ENCODE measurements at regions not wholly inside any gene's neighbourhood (a gene's known extent, or its start where the extent isn't known, plus 50 kb on each side); places are given as distances from the start of the nearest gene placed in this dataset.
"Not testable (repeated sequence)": the region's sequence is repeated elsewhere in the genome, so short reads cannot be mapped to it uniquely, and the experiment has no call there.

GRCh38 chr5:8701251-8701650 lies 832.3 kb downstream of the MTRR start:
- DNase-seq (ENCODE audit: low read depth, low spot score), result no peak

DNA sequence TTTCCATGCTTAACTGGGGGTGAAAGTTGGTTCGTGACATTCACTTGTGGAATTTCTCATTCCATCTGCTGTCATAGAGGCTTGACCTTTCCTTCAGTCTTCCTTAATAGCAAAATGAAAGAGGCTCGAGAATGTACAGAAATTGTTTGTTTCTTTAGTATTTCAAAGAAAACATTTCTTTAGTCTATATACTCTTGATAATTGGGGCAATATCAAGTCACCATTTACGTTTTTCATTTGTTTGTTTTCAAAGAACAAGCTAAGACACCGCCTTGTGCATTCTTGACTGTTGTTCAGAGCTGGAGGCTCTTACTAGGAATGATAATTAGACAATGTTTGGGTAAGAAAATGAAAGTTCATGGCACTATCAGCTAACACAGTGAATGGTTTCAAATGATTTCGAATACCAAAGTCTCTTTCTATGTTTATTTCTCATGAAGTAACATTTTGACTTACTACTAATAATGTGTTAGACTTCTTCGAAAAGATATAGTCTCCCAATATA lies 835.4 kb downstream of the SEMA5A start:
- DNase-seq (ENCODE audit: low read depth, low spot score), result no peak

GRCh38 chr5:8714198-8714597 lies 831.7 kb downstream of the SEMA5A start:
- DNase-seq (ENCODE audit: low read depth, low spot score), result no peak

GRCh38 chr5:8714861-8715260 lies 831.0 kb downstream of the SEMA5A start:
- DNase-seq (ENCODE audit: low read depth, low spot score), result no peak

DNA sequence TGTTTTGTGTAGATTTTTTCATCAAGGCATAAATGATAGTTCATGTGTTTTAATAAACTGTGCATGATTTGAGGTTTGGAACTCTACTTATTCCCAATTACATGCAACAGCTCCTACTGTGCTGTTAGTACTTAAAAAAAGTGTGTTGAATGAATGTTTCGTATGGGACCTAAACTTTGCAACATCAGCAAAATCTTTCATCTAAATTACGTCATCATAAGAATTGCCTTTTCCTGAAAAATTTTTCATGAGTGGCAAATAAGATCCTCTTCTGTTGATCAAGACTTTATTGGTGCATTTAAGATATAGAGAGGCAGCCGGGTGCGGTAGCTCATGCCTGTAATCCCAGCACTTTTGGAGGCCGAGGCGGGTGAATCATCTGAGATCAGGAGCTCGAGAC lies 826.1 kb downstream of the SEMA5A start:
- no peak for DNase-seq (ENCODE audit: low read depth, low spot score)

GRCh38 chr5:8720506-8720905 lies 825.4 kb downstream of the SEMA5A start:
- no peak for DNase-seq (ENCODE audit: low read depth, low spot score)

GRCh38 chr5:8721536-8721935 lies 824.3 kb downstream of the SEMA5A start:
- no peak for DNase-seq (ENCODE audit: low read depth, low spot score)

DNA sequence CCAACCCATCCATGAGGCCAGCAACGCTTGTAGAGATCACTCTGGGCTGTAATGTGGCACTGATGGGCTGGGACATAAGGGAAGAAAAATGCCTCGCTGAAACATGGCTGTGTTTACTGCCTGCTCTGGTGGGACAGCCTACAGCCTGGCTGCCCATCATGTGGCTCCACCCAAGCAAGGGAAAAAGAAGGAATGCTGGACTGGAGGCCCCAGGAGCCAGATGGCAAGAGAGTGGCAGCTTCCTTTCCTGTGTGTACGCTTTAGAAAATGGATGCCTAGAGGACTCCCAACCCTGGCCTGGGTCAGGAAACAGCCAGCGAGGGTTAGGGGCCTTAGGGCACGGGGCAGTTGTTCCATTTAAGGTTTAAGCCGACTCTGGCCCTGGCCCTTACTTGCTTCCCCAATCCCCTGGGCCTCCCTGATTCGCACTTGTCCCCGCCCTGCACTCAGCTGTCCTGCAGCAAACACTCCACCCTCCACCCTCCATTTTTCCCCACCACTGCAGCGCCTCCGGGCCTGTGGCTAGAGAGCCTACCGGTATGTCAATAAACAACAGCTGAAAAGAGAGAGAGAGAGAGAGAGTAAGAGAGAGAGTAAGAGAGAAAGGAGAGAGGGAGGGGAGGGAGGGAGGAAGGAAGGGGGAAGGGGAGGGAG lies 819.4 kb downstream of the SEMA5A start:
- DNase-seq (ENCODE audit: low read depth, low spot score), result no peak

DNA sequence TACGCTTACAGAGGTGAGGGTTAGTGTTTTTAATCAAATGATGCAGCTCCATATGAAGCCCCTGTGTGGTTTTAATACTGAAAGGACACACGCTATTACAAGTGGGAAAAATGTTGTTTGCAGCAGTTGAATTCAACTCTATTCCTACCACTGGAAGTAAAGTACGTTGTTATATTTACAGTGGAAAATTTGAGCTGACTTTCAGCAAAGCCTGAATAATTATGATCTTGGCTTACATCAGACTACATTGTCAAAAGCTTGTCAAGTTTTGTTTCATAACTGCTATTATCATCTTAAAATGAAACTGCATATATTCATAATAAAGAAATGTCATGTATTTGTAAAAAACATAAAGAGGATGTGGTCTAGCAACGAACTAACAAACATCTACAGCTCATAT lies 818.5 kb downstream of the SEMA5A start:
- no peak for DNase-seq (ENCODE audit: low read depth, low spot score)

DNA sequence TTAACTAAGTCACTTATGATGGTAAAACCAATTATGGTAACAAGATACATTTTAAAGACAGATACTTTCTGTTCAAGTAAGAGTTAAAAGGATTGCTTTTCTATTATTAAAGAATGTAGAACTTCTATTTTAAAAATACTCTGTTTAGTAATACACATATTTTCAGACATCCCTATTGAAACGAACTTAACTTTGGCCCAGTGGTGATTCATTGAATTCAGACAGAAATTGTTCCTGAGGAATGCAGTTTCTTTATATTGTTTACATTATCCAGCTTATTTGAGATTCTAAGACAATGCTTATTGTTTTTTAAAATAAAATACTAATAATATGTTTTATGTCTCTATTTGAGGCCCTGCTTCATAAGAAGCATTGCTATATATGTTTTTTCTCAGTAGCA lies 816.4 kb downstream of the SEMA5A start:
- no peak for DNase-seq (ENCODE audit: low read depth, low spot score)

DNA sequence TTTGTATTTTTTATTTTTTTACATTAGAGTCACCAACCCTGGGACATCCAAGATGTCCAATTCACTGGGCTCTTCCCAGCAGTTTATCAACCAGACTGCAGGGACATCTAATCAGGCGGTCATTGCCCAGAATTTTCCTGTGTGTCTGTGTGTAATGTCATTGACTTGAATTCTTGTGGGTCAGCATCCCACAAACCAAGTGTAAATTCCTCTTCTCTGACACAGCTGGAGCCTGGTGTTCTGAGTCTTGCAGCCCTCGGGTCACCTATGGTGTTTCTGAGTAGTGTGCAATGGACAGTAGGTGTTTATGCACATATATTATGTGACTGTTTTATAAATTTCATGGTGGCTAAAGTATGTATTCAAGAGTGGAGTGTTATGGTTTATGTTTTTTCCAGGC lies 815.7 kb downstream of the SEMA5A start:
- no peak for DNase-seq (ENCODE audit: low read depth, low spot score)

- not testable (repeated sequence) for DNase-seq (ENCODE audit: low read depth, low spot score)
Observed at GRCh38 chr5:8731110-8731509, 814.8 kb downstream of the SEMA5A start.

- no peak for DNase-seq (ENCODE audit: low read depth, low spot score)
Observed at GRCh38 chr5:8740595-8740994, 805.3 kb downstream of the SEMA5A start.

- no peak for DNase-seq (ENCODE audit: low read depth, low spot score)
Observed at GRCh38 chr5:8749556-8749955, 796.3 kb downstream of the SEMA5A start.

DNA sequence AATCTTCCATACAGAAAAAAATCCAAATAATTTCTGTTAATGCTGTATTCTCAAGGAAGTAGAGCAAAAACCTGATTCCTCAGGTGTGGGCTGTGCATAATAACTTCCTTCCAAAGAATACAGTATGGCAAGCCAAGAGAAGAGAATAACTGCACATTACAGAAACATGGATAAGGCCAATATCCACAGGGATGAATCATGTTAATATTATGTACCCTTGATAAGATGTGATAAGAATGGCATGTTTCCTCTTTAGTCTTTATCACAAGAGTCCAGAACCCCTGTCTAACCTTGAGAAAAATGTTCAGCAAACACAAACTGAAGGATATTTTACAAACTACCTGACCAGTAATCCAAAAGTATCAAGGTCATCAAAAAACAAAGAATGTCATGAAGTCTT lies 795.8 kb downstream of the SEMA5A start:
- no peak for DNase-seq (ENCODE audit: low read depth, low spot score)

DNA sequence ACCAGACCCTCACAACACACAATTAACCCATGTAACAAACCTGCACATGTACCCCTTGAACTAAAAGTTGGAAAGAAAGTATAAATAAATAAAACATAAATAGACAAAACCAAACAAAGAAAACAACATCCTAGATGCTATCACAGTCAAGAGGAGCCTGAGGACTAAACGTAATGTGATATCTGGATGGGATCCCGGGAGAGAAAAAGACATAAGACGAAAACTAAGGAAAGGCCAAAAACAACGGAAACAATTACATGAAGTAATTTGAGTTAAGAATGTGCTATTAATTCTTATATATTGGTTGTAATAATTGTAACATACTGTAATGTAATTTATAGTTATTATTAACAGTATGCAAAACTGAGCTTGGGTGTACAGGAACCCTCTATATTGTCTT lies 793.9 kb downstream of the SEMA5A start:
- DNase-seq (ENCODE audit: low read depth, low spot score), result no peak

- no peak for DNase-seq (ENCODE audit: low read depth, low spot score)
Observed at GRCh38 chr5:8752595-8752994, 793.3 kb downstream of the SEMA5A start.

DNA sequence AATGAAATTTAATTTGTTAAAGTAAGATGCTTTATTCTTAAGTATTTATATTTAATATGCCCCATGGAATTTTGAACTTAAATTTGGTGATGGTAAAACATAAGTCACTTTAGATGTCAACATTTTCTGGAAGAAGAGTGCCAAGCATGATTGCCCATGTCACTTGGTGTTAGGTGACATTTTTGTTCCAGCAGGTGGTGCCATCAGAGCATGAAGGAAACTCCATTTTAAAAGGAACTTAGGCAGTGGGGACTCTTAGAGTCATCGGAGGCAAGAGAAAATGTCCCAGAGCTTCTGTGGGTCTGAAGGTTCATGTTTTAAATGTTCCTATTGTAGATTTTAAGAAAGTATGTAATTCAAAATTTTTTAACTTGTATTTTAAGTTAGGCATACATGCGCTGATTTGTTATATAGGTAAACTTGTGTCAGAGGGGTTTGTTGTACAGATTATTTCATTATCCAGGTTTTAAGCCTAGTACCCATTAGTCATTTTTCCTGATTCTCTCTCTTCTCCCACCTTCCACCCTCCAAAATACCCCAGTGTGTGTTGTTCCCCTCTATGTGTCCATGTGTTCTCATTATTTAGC lies 789.3 kb downstream of the SEMA5A start:
- no peak for DNase-seq (ENCODE audit: low read depth, low spot score)

GRCh38 chr5:8765886-8766285 lies 780.0 kb downstream of the SEMA5A start:
- no peak for DNase-seq (ENCODE audit: low read depth, low spot score)

DNA sequence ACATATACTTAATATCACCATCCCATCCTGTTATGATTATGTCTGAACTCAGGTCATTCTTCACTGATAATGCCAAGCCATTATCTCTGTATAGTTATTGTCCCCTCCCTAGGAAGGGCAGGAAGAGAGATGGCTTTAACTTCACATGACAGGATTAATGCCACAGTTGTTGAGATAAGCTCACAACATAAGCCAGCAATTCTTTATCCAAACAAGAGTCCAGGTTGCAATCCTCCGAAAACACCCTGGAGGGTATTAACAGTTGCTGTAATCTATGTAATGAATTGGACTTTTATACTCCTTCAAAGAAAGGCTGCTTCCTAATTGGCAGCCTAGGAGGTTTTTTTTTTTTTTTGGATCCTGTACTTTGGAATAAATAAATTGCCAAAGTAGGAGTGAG lies 779.4 kb downstream of the SEMA5A start:
- DNase-seq (ENCODE audit: low read depth, low spot score), result no peak

DNA sequence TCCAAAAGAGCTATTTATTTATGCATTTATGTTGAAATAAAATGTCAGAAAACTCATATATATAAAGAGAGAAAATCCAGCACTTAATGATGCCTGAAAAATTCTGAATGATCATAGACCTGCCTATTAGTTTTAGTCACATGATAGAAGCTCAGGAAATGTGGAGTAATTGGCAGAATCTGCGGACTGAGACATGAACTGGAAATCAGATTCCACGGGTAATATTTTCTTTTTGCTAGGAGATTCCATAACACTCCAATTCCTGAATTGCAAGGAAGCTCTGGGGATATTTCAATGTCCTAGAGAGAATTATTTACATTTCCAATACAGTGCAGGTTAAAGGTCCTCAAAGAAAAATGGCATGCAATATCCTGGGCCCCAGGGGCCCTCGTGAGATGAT lies 778.8 kb downstream of the SEMA5A start:
- no peak for DNase-seq (ENCODE audit: low read depth, low spot score)

DNA sequence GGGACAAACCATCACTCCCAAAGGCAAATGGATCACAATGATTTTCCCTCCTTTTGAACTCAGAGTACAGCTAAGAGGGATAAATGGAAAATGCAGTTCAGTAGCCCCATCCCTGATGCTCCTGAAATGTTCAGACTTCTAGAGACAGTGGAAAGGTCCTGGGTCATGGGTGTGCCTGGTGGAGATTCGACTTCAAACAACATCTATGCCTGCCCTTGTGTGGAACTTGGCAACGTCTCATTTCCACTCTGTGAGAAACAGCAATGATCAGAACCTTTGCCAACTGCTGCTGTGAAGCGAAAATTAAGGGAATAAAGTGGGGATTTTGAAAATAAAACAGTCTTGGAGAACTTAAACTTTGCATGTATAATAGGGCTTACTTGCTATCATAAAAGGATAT lies 778.1 kb downstream of the SEMA5A start:
- peak; percentile 29 for DNase-seq (ENCODE audit: low read depth, low spot score)

- DNase-seq (ENCODE audit: low read depth, low spot score), result no peak
Observed at GRCh38 chr5:8769631-8770030, 776.2 kb downstream of the SEMA5A start.

DNA sequence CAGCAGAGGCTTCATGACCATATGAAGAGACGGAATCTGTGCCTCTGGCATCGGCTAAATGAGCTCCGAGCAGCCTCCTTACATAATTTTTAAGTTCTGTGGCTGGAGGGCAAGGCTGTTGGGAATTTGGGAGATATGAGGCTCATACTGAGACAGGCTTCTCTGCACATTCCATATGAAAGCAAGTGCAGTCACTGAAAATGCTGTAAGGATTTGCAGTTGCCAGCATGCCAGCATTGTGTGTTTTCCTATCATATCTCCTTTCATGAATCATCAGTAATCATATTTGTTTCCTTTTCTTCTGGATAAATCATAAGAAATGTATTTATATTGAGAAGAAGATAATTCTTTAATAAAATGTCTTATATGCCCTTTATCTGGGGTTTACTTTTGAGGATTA lies 775.4 kb downstream of the SEMA5A start:
- no peak for DNase-seq (ENCODE audit: low read depth, low spot score)
